Liver (tissue), 8 donors: ENCODE measurements at regions not wholly inside any gene's neighbourhood (a gene's known extent, or its start where the extent isn't known, plus 50 kb on each side); places are given as distances from the start of the nearest gene placed in this dataset.

ENCODE experiments used
- DNase-seq: peaks from one replicate; pipeline ENCODE4 v3.0.0-alpha.2; 2017; ENCODE audit warnings: low spot score
- H3K27ac ChIP-seq, 2 donors: one replicate each; pipeline ENCODE4 v1.7.0; 2013; ENCODE audit warnings: inconsistent platforms in 2 of 2, low read length in 2 of 2, control low read depth in 1 of 2, low read depth in 1 of 2, mild to moderate bottlenecking in 1 of 2
- H3K27me3 ChIP-seq, 4 donors: one replicate each; pipeline versions ENCODE4 v1.6.1 to v1.7.0; 2013; ENCODE audit warnings: low read length in 3 of 4, inconsistent platforms in 1 of 4, mild to moderate bottlenecking in 1 of 4, moderate library complexity in 1 of 4; ENCODE audit not compliant: control insufficient read depth in 4 of 4, insufficient read depth in 4 of 4
- H3K36me3 ChIP-seq, 4 donors: one replicate each; pipeline versions ENCODE4 v1.6.1 to v1.7.0; 2013; ENCODE audit warnings: low read length in 3 of 4, mild to moderate bottlenecking in 3 of 4, low read depth in 1 of 4, moderate library complexity in 1 of 4; ENCODE audit not compliant: control insufficient read depth in 4 of 4, insufficient read depth in 3 of 4
- H3K4me1 ChIP-seq, 4 donors: one replicate each; pipeline versions ENCODE4 v1.6.1 to v1.7.0; 2013; ENCODE audit warnings: low read length in 3 of 4, mild to moderate bottlenecking in 3 of 4, moderate library complexity in 1 of 4; ENCODE audit not compliant: control insufficient read depth in 4 of 4, insufficient read depth in 4 of 4
- H3K4me3 ChIP-seq, 3 donors: one replicate each; pipeline versions ENCODE4 v1.6.1 to v1.7.0; 2013; ENCODE audit warnings: low read length in 3 of 3, control low read depth in 1 of 3, low read depth in 1 of 3, mild to moderate bottlenecking in 1 of 3
- H3K9ac ChIP-seq, 2 donors: one replicate each; pipeline ENCODE4 v1.7.0; 2013; ENCODE audit warnings: low read length in 2 of 2, mild to moderate bottlenecking in 2 of 2, moderate library complexity in 2 of 2, control low read depth in 1 of 2, low read depth in 1 of 2
- H3K9me3 ChIP-seq, 4 donors: one replicate each; pipeline versions ENCODE4 v1.6.1 to v1.7.0; 2013; ENCODE audit warnings: low read length in 3 of 4; ENCODE audit not compliant: control insufficient read depth in 4 of 4
- ATF3 ChIP-seq: IDR thresholded peaks from 2 replicates; pipeline ENCODE4 v1.6.1; 2016; ENCODE audit warnings: antibody characterized with exemption
- CTCF ChIP-seq: fragments of 150-350 bp; IDR thresholded peaks from 2 replicates; pipeline ENCODE4 v1.5.1; 2017; ENCODE audit warnings: improper control_type of control experiment, low read depth, low read length; ENCODE audit not compliant: missing input control
- EGR1 ChIP-seq, 2 donors: IDR thresholded peaks; 2 replicates each; pipeline ENCODE4 v1.6.1; 2016 to 2018; ENCODE audit warnings: antibody characterized with exemption in 2 of 2, low read depth in 2 of 2
- FOXA1 ChIP-seq: IDR thresholded peaks from 2 replicates; pipeline ENCODE4 v1.6.1; 2016; ENCODE audit warnings: antibody characterized with exemption
- FOXA2 ChIP-seq: IDR thresholded peaks from 2 replicates; pipeline ENCODE4 v1.6.1; 2016; ENCODE audit warnings: antibody characterized with exemption
- GABPA ChIP-seq, 2 donors: IDR thresholded peaks in 1 of 2; conservative IDR thresholded peaks in 1 of 2; 2 replicates each; pipeline ENCODE4 v1.6.1; 2016; ENCODE audit warnings: antibody characterized with exemption in 2 of 2, mild to moderate bottlenecking in 1 of 2, moderate library complexity in 1 of 2
- HNF4A ChIP-seq, 2 donors: conservative IDR thresholded peaks; 2 replicates each; pipeline ENCODE4 v1.6.1; 2016; ENCODE audit warnings: antibody characterized with exemption in 2 of 2, mild to moderate bottlenecking in 2 of 2
- HNF4G ChIP-seq: IDR thresholded peaks from 2 replicates; pipeline ENCODE4 v1.6.1; 2016; ENCODE audit warnings: antibody characterized with exemption
- JUND ChIP-seq, 2 donors: IDR thresholded peaks; 2 replicates each; pipeline ENCODE4 v1.6.1; 2016; ENCODE audit warnings: antibody characterized with exemption in 2 of 2
- MAX ChIP-seq: IDR thresholded peaks from 2 replicates; pipeline ENCODE4 v1.6.1; 2016; ENCODE audit warnings: antibody characterized with exemption
- NR2F2 ChIP-seq: IDR thresholded peaks from 2 replicates; pipeline ENCODE4 v1.6.1; 2016; ENCODE audit warnings: antibody characterized with exemption
- RAD21 ChIP-seq, 2 donors: IDR thresholded peaks; 2 replicates each; pipeline ENCODE4 v1.6.1; 2016; ENCODE audit warnings: antibody characterized with exemption in 2 of 2, mild to moderate bottlenecking in 2 of 2
- REST ChIP-seq: IDR thresholded peaks from 2 replicates; pipeline ENCODE4 v1.6.1; 2016; ENCODE audit warnings: antibody characterized with exemption, mild to moderate bottlenecking
- RXRA ChIP-seq, 2 donors: IDR thresholded peaks; 2 replicates each; pipeline ENCODE4 v1.6.1; 2017 to 2018; ENCODE audit warnings: antibody characterized with exemption in 2 of 2, mild to moderate bottlenecking in 1 of 2
- SP1 ChIP-seq: IDR thresholded peaks from 2 replicates; pipeline ENCODE4 v1.6.1; 2018; ENCODE audit warnings: antibody characterized with exemption, mild to moderate bottlenecking
- TAF1 ChIP-seq: conservative IDR thresholded peaks from 2 replicates; pipeline ENCODE4 v1.6.1; 2016; ENCODE audit warnings: antibody characterized with exemption, mild to moderate bottlenecking
- YY1 ChIP-seq: IDR thresholded peaks from 2 replicates; pipeline ENCODE4 v1.6.1; 2016; ENCODE audit warnings: antibody characterized with exemption, mild to moderate bottlenecking
- ZBTB33 ChIP-seq: IDR thresholded peaks from 2 replicates; pipeline ENCODE4 v1.6.1; 2016; ENCODE audit warnings: antibody characterized with exemption
- whole genome bisulfite sequencing: extraction: QIAGEN DNeasy Blood & Tissue Kit; methylation state at CpG from one replicate; pipeline ENCODE4 v1.1.7; 2013; 5-methylcytosine and 5-hydroxymethylcytosine counted together
- donor health status: healthy.
- donor health status: healthy.
- donor health status: healthy.
- donor health status: healthy.
- donor health status: healthy.

- TF ChIP-seq TAF1, result no peak
- no peak for TF ChIP-seq HNF4A (conservative IDR thresholded peaks at IDR 0.05)
These were observed 252.7 kb downstream of the PMP22 start (continued) for GRCh38 chr17:15012351-15012980.

- TF ChIP-seq NR2F2, result no peak
- TF ChIP-seq HNF4G, result no peak
- TF ChIP-seq ZBTB33, result no peak
- TF ChIP-seq RXRA (IDR thresholded peaks at IDR 0.05), result no peak
- no peak for TF ChIP-seq MAX
- TF ChIP-seq SP1, result no peak
- TF ChIP-seq ATF3, result no peak
- no peak for TF ChIP-seq FOXA1
- TF ChIP-seq EGR1 (IDR thresholded peaks at IDR 0.05; ENCODE audit: low read depth in 2 of 2), result no peak
- TF ChIP-seq YY1, result no peak
- TF ChIP-seq TAF1, result no peak
- no peak for TF ChIP-seq CTCF
- TF ChIP-seq RAD21 (IDR thresholded peaks at IDR 0.05), result no peak
- TF ChIP-seq REST, result no peak
- TF ChIP-seq GABPA (IDR thresholded peaks at IDR 0.05 in 1 of 2, conservative IDR thresholded peaks at IDR 0.05 in 1 of 2), result no peak
- TF ChIP-seq FOXA2, result no peak
- no peak for TF ChIP-seq HNF4A (conservative IDR thresholded peaks at IDR 0.05)
- TF ChIP-seq JUND (IDR thresholded peaks at IDR 0.05), result no peak
- no peaks in the 10 kb centered on the region for H3K4me1 ChIP-seq
- no peaks in the 10 kb centered on the region for H3K27me3 ChIP-seq
- H3K27ac ChIP-seq, result no peak overlapping the region
- H3K9ac ChIP-seq, result no peak overlapping the region
- H3K36me3 ChIP-seq, result no peaks in the 10 kb centered on the region
- H3K9me3 ChIP-seq, result no peaks in the 10 kb centered on the region
- 53% methylated on average over 6 of the region's 6 CpGs for WGBS
- DNase-seq, result no peak
- no peak overlapping the region for H3K4me3 ChIP-seq
These were observed 256.0 kb downstream of the PMP22 start for GRCh38 chr17:15009087-15009486.
